SK-N-SH treated with all-trans-retinoic acid at 6 μM for 48 hours (cell line): ENCODE measurements at regions not wholly inside any gene's neighbourhood (a gene's known extent, or its start where the extent isn't known, plus 50 kb on each side); places are given as distances from the start of the nearest gene placed in this dataset.
"Not testable (repeated sequence)": the region's sequence is repeated elsewhere in the genome, so short reads cannot be mapped to it uniquely, and the experiment has no call there.

Experiments used
- ATAC-seq: fragments of 200-7000 bp; cut with Tn5 transposase; 3 replicates; pipeline ENCODE4 v1.9.1; 2020; ENCODE audit warnings: mild to moderate bottlenecking, moderate library complexity
- ARNTL ChIP-seq: fragments of 450-650 bp; formaldehyde crosslinking; IDR thresholded peaks from 2 replicates; pipeline ENCODE4 v1.5.0; 2020; ENCODE audit warnings: low read depth, mild to moderate bottlenecking, moderate library complexity, borderline replicate concordance
- BACH2 ChIP-seq: fragments of 250-450 bp; sonication (Bioruptor Pico); IDR thresholded peaks from 2 replicates; pipeline ENCODE4 v1.9.0; 2021; ENCODE audit warnings: mild to moderate bottlenecking, borderline replicate concordance
- CREB5 ChIP-seq: fragments of 250-450 bp; sonication (Bioruptor Pico); IDR thresholded peaks from 2 replicates; pipeline ENCODE4 v1.5.1; 2020; ENCODE audit warnings: low read depth, mild to moderate bottlenecking, moderate library complexity
- CSRNP3 ChIP-seq: fragments of 250-450 bp; sonication (Bioruptor Pico); IDR thresholded peaks from 2 replicates; pipeline ENCODE4 v1.5.1; 2021; ENCODE audit warnings: mild to moderate bottlenecking, moderate library complexity
- GLIS3 ChIP-seq: fragments of 250-450 bp; sonication (Bioruptor Pico); IDR thresholded peaks from 2 replicates; pipeline ENCODE4 v1.5.0; 2020; ENCODE audit warnings: mild to moderate bottlenecking, moderate library complexity
- ISL1 ChIP-seq: fragments of 250-450 bp; sonication (Bioruptor Pico); IDR thresholded peaks from 2 replicates; pipeline ENCODE4 v2.1.2; 2022; ENCODE audit warnings: mild to moderate bottlenecking, moderate library complexity
- OSR1 ChIP-seq: fragments of 250-450 bp; sonication (Bioruptor Pico); IDR thresholded peaks from 2 replicates; pipeline ENCODE4 v1.8.0; 2022; ENCODE audit warnings: moderate library complexity, mild to moderate bottlenecking, inconsistent platforms
- PATZ1 ChIP-seq: fragments of 250-450 bp; sonication (Bioruptor Pico); IDR thresholded peaks from 2 replicates; pipeline ENCODE4 v1.8.0; 2020; ENCODE audit warnings: mild to moderate bottlenecking, moderate library complexity, borderline replicate concordance
- POU6F1 ChIP-seq: fragments of 250-450 bp; sonication (Bioruptor Pico); IDR thresholded peaks from 2 replicates; pipeline ENCODE4 v1.8.0; 2021; ENCODE audit warnings: low read depth, mild to moderate bottlenecking, moderate library complexity, borderline replicate concordance
- PPARA ChIP-seq: fragments of 250-450 bp; sonication (Bioruptor Pico); IDR thresholded peaks from 2 replicates; pipeline ENCODE4 v1.5.0; 2020; ENCODE audit warnings: mild to moderate bottlenecking, borderline replicate concordance
- RARB ChIP-seq: fragments of 250-450 bp; sonication (Bioruptor Pico); IDR thresholded peaks from 2 replicates; pipeline ENCODE4 v1.8.0; 2021; ENCODE audit warnings: mild to moderate bottlenecking, moderate library complexity
- TCF4 ChIP-seq: fragments of 250-450 bp; sonication (Bioruptor Pico); IDR thresholded peaks from 2 replicates; pipeline ENCODE4 v1.8.0; 2021; ENCODE audit warnings: mild to moderate bottlenecking, moderate library complexity, borderline replicate concordance
- TOX ChIP-seq: fragments of 250-450 bp; sonication (Bioruptor Pico); IDR thresholded peaks from 2 replicates; pipeline ENCODE4 v1.8.0; 2021; ENCODE audit warnings: mild to moderate bottlenecking, moderate library complexity, borderline replicate concordance
- TSHZ2 ChIP-seq: fragments of 250-450 bp; sonication (Bioruptor Pico); IDR thresholded peaks from 2 replicates; pipeline ENCODE4 v1.5.0; 2020; ENCODE audit warnings: mild to moderate bottlenecking, moderate library complexity
- ZC3H10 ChIP-seq: fragments of 250-450 bp; sonication (Bioruptor Pico); IDR thresholded peaks from 2 replicates; pipeline ENCODE4 v1.5.1; 2021; ENCODE audit warnings: mild to moderate bottlenecking, moderate library complexity
- ZFP3 ChIP-seq: fragments of 250-450 bp; sonication (Bioruptor Pico); IDR thresholded peaks from 2 replicates; pipeline ENCODE4 v1.5.0; 2020; ENCODE audit warnings: mild to moderate bottlenecking, moderate library complexity
- ZFP30 ChIP-seq: fragments of 450-650 bp; formaldehyde crosslinking; IDR thresholded peaks from 2 replicates; pipeline ENCODE4 v1.5.0; 2022; ENCODE audit warnings: mild to moderate bottlenecking, moderate library complexity
- ZNF70 ChIP-seq: fragments of 450-650 bp; formaldehyde crosslinking; IDR thresholded peaks from 2 replicates; pipeline ENCODE4 v1.5.0; 2020; ENCODE audit warnings: mild to moderate bottlenecking, moderate library complexity

GRCh38 chr6:121717686-121718085 is 282.2 kb downstream of the GJA1 start:
- TF ChIP-seq BACH2 (CRISPR knock-in tag): no peak
- TF ChIP-seq ZNF70 (CRISPR knock-in tag): no peak
- TF ChIP-seq ARNTL (CRISPR knock-in tag): no peak
- TF ChIP-seq CSRNP3 (CRISPR knock-in tag): no peak
- no peak for TF ChIP-seq ISL1 (CRISPR knock-in tag)
- no peak for TF ChIP-seq ZFP30 (CRISPR knock-in tag)
- TF ChIP-seq RARB: no peak
- no peak for TF ChIP-seq PATZ1 (CRISPR knock-in tag)
- no peak for TF ChIP-seq POU6F1 (CRISPR knock-in tag)
- no peak for TF ChIP-seq TOX (CRISPR knock-in tag)
- TF ChIP-seq TCF4 (CRISPR knock-in tag): no peak
- no peak for TF ChIP-seq ZFP3
- TF ChIP-seq GLIS3 (CRISPR knock-in tag): no peak
- ATAC-seq: no peak

GRCh38 chr6:121720867-121721266 is 285.4 kb downstream of the GJA1 start:
- not testable (repeated sequence) for ATAC-seq

- no peak for TF ChIP-seq TCF4 (CRISPR knock-in tag)
- TF ChIP-seq POU6F1 (CRISPR knock-in tag): no peak
- no peak for TF ChIP-seq TSHZ2
- no peak for TF ChIP-seq OSR1 (CRISPR knock-in tag)
- no peak for TF ChIP-seq RARB
- no peak for TF ChIP-seq ARNTL (CRISPR knock-in tag)
- no peak for ATAC-seq
These were observed 288.2 kb downstream of the GJA1 start for GRCh38 chr6:121723623-121724022.

- TF ChIP-seq PPARA (no peak), ZC3H10 (CRISPR knock-in tag) (no peak), CREB5 (CRISPR knock-in tag) (no peak), ZFP30 (CRISPR knock-in tag) (no peak)
- no peak for ATAC-seq
These were observed 289.1 kb downstream of the GJA1 start for GRCh38 chr6:121724576-121724975.
